Keratinocyte (primary cell): ENCODE measurements at regions not wholly inside any gene's neighbourhood (a gene's known extent, or its start where the extent isn't known, plus 50 kb on each side); places are given as distances from the start of the nearest gene placed in this dataset.

Source experiments
- DNase-seq: peaks from one replicate; pipeline ENCODE4 v3.0.0-alpha.2; 2011; ENCODE audit warnings: low read depth, missing footprints, low spot score
- FAIRE-seq: peaks from 2 replicates; lab custom pipeline; 2011; peaks lifted over from hg19 to GRCh38; lab: Jason Lieb, UNC
- H2AFZ ChIP-seq: 2 replicates; pipeline ENCODE4 v1.6.0; 2012; ENCODE audit warnings: low read length, control low read depth, inconsistent platforms; ENCODE audit not compliant: control insufficient read depth
- H3K27ac ChIP-seq: 2 replicates; pipeline ENCODE4 v1.5.1; 2011; ENCODE audit warnings: low read length; ENCODE audit not compliant: control insufficient read depth, insufficient read depth
- H3K27me3 ChIP-seq: 3 replicates; pipeline ENCODE4 v1.6.0; 2011; ENCODE audit warnings: low read length; ENCODE audit not compliant: control insufficient read depth, insufficient read depth; ENCODE audit errors: extremely low read depth
- H3K36me3 ChIP-seq, 2 experiments: 2 replicates in 1 of 2; 3 replicates in 1 of 2; pipeline ENCODE4 v1.5.1; 2011; ENCODE audit warnings: low read length in 2 of 2, mild to moderate bottlenecking in 1 of 2; ENCODE audit not compliant: control insufficient read depth in 2 of 2, insufficient read depth in 2 of 2; ENCODE audit errors: extremely low read depth in 1 of 2
- H3K4me1 ChIP-seq: 3 replicates; pipeline ENCODE4 v1.5.1; 2011; ENCODE audit warnings: low read length; ENCODE audit not compliant: control insufficient read depth, insufficient read depth; ENCODE audit errors: extremely low read depth
- H3K4me2 ChIP-seq: 3 replicates; pipeline ENCODE4 v1.6.0; 2011; ENCODE audit warnings: low read depth, low read length; ENCODE audit not compliant: control insufficient read depth, insufficient read depth; ENCODE audit errors: extremely low read depth
- H3K4me3 ChIP-seq, 3 experiments: fragments of 200-600 bp in 1 of 3; sonication (generic) in 1 of 3; 2 replicates in 2 of 3; 3 replicates in 1 of 3; pipeline ENCODE4 v1.5.1; 2011 to 2016; ENCODE audit warnings: low read length in 3 of 3, mild to moderate bottlenecking in 3 of 3, control low read depth in 2 of 3, inconsistent platforms in 1 of 3, low read depth in 1 of 3, mixed read lengths in 1 of 3, mixed run types in 1 of 3, moderate library complexity in 1 of 3; ENCODE audit not compliant: control insufficient read depth in 2 of 3, insufficient read depth in 2 of 3; ENCODE audit errors: extremely low read depth in 1 of 3
- H3K79me2 ChIP-seq: 2 replicates; pipeline ENCODE4 v1.6.0; 2012; ENCODE audit warnings: low read length; ENCODE audit not compliant: control insufficient read depth, insufficient read depth
- H3K9ac ChIP-seq: 3 replicates; pipeline ENCODE4 v1.6.0; 2011; ENCODE audit warnings: low read length; ENCODE audit not compliant: control insufficient read depth, insufficient read depth; ENCODE audit errors: extremely low read depth
- H3K9me1 ChIP-seq: 3 replicates; pipeline ENCODE4 v1.6.0; 2011; ENCODE audit warnings: low read length; ENCODE audit not compliant: control insufficient read depth, insufficient read depth; ENCODE audit errors: extremely low read depth
- H3K9me3 ChIP-seq: 2 replicates; pipeline ENCODE4 v1.5.1; 2012; ENCODE audit warnings: low read depth, low read length; ENCODE audit not compliant: control insufficient read depth
- H4K20me1 ChIP-seq: 3 replicates; pipeline ENCODE4 v1.6.0; 2011; ENCODE audit warnings: low read length; ENCODE audit not compliant: control insufficient read depth, insufficient read depth; ENCODE audit errors: extremely low read depth
- EZH2 ChIP-seq: IDR thresholded peaks from one replicate; pipeline ENCODE4 v1.6.1; 2012; ENCODE audit warnings: inconsistent platforms, mild to moderate bottlenecking, low read length, moderate library complexity
- dilution Hi-C: fragments of 300-500 bp; cut with MboI; formaldehyde crosslinking; loops from one replicate; pipeline ENCODE4 v1.7.0; 2020; ENCODE audit warnings: low sequenced_read_pairs; ENCODE audit not compliant: extremely low pct_ligation_motif_present
- TF ChIP-seq, protein P1 (sequence below), 3 experiments: IDR thresholded peaks in 1 of 3; conservative IDR thresholded peaks in 1 of 3; optimal IDR thresholded peaks in 1 of 3; 2 replicates in 2 of 3; 3 replicates in 1 of 3; pipeline versions ENCODE3 to v1.5.1; 2011; ENCODE audit warnings: low read length in 3 of 3, mild to moderate bottlenecking in 3 of 3, moderate library complexity in 2 of 3, control low read depth in 1 of 3, inconsistent platforms in 1 of 3; ENCODE audit not compliant: insufficient read depth in 2 of 3; ENCODE audit errors: extremely low read depth in 1 of 3

DNA sequence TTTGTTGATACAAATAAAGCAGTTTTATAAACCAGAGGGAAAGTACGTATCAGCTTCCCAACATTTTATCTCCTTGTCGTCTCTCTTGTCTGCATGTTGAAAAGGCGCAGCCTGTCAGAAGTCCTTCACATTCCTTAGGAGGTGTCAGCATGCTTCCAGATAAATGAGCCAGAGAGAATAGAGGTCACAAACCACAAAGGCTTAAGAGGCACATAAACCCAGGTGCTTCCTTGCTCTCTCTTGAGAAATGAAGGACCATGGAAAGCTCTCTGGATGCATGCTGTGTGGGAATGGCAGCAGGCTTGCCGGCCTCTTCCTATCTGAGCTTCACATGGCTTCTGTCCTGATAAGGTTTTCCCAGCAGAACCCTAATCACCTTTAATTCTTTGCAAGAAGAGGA, 448.5 kb downstream of the XPNPEP1 start:
- Histone ChIP-seq H3K4me2 (no peak overlapping the region), H3K9ac (no peak overlapping the region), H3K9me3 (no peaks in the 10 kb centered on the region), H3K27ac (no peak overlapping the region), H3K27me3 (no peaks in the 10 kb centered on the region), H3K4me1 (no peaks in the 10 kb centered on the region), H3K36me3 (no peaks in the 10 kb centered on the region), H2AFZ (no peak overlapping the region), H3K4me3 (no peak overlapping the region), H3K79me2 (no peaks in the 10 kb centered on the region), H4K20me1 (no peaks in the 10 kb centered on the region), H3K9me1 (no peaks in the 10 kb centered on the region)
- DNase-seq = no peak
- dilution Hi-C loops = no loop called here
- TF ChIP-seq EZH2 = no peak
- no peak for FAIRE-seq

DNA sequence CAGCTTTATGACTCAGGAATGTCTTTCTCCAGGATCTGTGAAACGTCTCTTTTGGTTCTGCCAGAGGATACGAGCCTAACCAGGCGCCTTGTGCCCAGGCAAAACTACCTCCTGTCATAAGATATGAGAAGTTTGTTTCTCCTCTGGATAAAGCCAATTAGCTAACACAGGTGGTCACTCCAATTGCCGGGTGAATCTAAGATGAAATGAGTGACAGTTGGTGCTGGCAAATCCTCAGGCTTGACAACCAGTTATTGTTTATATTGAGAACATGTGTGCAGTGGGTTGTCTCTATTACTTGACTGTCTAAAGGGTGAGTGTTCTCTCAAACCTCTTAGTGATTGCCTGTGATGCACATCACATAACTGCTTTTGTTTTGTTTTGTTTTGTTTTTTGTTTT, 449.1 kb downstream of the XPNPEP1 start:
- no peaks in the 10 kb centered on the region for H3K4me1 ChIP-seq
- no peaks in the 10 kb centered on the region for H3K36me3 ChIP-seq
- dilution Hi-C loops = no loop called here
- no peaks in the 10 kb centered on the region for H3K9me3 ChIP-seq
- no peaks in the 10 kb centered on the region for H4K20me1 ChIP-seq
- no peak overlapping the region for H3K4me2 ChIP-seq
- H2AFZ ChIP-seq = no peak overlapping the region
- no peak overlapping the region for H3K9ac ChIP-seq
- no peaks in the 10 kb centered on the region for H3K79me2 ChIP-seq
- H3K27ac ChIP-seq = no peak overlapping the region
- no peak overlapping the region for H3K4me3 ChIP-seq
- no peaks in the 10 kb centered on the region for H3K9me1 ChIP-seq
- no peaks in the 10 kb centered on the region for H3K27me3 ChIP-seq
- DNase-seq (no peak), FAIRE-seq (no peak)
- TF ChIP-seq, protein P1, sequence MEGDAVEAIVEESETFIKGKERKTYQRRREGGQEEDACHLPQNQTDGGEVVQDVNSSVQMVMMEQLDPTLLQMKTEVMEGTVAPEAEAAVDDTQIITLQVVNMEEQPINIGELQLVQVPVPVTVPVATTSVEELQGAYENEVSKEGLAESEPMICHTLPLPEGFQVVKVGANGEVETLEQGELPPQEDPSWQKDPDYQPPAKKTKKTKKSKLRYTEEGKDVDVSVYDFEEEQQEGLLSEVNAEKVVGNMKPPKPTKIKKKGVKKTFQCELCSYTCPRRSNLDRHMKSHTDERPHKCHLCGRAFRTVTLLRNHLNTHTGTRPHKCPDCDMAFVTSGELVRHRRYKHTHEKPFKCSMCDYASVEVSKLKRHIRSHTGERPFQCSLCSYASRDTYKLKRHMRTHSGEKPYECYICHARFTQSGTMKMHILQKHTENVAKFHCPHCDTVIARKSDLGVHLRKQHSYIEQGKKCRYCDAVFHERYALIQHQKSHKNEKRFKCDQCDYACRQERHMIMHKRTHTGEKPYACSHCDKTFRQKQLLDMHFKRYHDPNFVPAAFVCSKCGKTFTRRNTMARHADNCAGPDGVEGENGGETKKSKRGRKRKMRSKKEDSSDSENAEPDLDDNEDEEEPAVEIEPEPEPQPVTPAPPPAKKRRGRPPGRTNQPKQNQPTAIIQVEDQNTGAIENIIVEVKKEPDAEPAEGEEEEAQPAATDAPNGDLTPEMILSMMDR (optimal IDR thresholded peaks at IDR 0.05 in 1 of 3, IDR thresholded peaks at IDR 0.05 in 1 of 3, conservative IDR thresholded peaks at IDR 0.05 in 1 of 3; ENCODE audit: extremely low read depth in 1 of 3, insufficient read depth in 2 of 3, low read length in 3 of 3) = no peak

DNA sequence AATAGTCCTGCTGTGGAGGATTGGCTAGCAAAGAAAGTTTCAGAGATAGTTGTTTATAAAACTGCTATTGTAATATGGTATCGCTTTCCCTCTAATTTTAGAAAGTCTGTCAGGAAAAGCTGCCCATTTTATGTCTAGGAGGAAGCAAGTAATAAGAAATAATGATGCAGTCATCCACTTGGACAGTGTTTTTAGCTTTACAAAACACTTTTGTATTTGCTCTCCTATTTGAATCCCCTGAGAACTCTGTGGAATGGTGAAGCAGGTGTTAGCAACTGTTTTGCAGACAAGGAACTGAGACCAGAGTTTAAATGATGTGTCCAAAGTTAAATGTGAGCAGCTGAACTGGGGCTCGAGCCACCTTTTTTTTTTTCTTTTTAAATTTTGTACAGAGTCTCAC, 455.8 kb downstream of the XPNPEP1 start:
- H3K9ac ChIP-seq = no peak overlapping the region
- H3K27ac ChIP-seq = no peak overlapping the region
- dilution Hi-C loops = no loop called here
- no peaks in the 10 kb centered on the region for H3K27me3 ChIP-seq
- H3K9me1 ChIP-seq = no peaks in the 10 kb centered on the region
- no peak for DNase-seq
- FAIRE-seq = no peak
- H3K4me3 ChIP-seq = no peak overlapping the region
- no peaks in the 10 kb centered on the region for H3K4me1 ChIP-seq
- no peaks in the 10 kb centered on the region for H3K36me3 ChIP-seq
- no peak overlapping the region for H3K4me2 ChIP-seq
- H2AFZ ChIP-seq = no peak overlapping the region
- no peaks in the 10 kb centered on the region for H4K20me1 ChIP-seq
- TF ChIP-seq, protein P1 (optimal IDR thresholded peaks at IDR 0.05 in 1 of 3, IDR thresholded peaks at IDR 0.05 in 1 of 3, conservative IDR thresholded peaks at IDR 0.05 in 1 of 3; ENCODE audit: extremely low read depth in 1 of 3, insufficient read depth in 2 of 3, low read length in 3 of 3) = no peak
- no peak for TF ChIP-seq EZH2
- H3K79me2 ChIP-seq = no peaks in the 10 kb centered on the region
- H3K9me3 ChIP-seq = no peaks in the 10 kb centered on the region
